ENCODE measurements at regions not wholly inside any gene's neighbourhood (a gene's known extent, or its start where the extent isn't known, plus 50 kb on each side); places are given as distances from the start of the nearest gene placed in this dataset.

DNA sequence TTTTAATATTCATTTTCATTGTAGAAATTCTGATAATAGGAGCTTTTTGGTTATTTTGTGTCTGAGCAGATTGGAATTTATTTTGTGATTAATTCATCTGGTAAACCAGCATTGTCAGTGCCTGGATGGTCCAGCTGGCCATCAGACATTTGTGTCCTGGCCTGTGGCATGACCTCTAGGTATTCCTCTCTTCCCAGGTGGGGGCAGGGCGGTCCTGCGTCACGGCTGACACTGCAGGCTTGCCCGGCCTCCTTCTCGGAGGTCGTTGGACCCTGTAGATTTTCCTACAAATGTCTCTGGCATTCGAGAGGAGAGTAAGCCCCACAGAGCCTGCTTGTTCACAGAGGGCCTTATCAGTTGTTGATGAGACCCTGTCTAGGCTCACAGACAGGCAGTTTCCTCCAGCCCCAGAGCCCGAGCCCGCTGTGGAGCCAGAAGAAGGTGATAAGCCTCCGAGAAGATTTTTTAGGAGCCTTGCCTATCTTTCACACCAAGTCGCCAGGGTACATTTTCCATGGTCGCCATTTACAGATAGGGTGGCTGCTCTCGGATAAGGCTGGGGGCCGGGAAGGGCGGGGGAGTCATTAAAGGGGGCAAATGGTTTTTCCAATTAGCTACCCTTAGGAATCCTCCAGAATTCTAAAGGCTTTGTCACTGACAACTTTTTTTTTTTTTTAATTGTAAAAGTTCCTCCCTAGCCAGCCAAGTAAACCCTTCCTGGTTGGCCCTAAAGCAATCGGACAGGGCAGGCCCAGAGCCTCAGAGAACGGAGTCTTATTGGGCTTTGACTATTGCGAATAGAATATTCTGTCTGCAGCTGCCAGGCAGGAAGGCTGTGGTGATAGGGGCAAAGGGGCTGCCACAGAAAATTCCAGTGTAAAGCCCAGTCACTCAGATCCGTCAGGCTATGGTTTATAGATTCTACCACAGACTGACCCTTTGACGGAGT is 78.1 kb upstream of the TBX20 start:
- DNase-seq = no peak

GRCh38 chr7:35329026-35329425 is 75.1 kb upstream of the TBX20 start:
- no peak for DNase-seq

DNA sequence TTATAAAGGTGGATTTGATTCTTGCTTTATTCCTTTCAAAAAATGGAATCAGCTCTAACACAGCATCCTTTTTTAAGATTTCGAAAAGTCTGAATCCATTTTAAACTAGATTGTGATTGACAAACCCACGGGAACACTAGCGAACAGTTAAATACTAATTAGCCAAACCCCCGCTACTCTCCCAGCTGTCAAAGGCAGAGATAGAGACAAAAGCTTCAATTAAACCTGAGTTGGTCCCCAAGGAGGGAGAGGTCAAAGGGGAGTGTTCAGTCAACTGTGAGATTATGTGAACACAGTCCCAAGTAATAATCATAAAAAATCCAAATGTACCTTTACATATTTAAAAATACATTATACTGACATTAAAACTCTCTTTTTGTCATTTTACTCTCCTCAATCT is 65.7 kb upstream of the TBX20 start:
- DNase-seq = no peak

DNA sequence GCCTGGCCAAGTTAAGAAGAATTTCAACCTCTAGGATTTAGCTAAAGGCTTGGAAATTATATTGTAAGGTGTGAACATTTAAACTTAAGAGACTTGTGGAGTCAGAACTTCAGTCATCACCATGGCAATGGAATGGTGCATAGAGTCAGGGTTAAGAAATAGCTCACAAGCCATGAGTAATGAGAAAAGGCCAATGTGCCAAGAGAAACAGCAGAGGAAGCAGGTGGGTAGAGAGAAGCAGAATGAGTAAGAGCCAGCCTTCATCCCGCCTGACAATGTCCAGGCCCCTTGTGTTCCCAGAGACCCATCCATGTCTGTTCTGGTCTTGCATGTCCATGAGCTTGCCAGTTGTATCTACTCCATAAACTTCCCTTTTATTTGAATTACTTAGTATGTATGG is 62.6 kb upstream of the TBX20 start:
- no peak for DNase-seq

- no peak for DNase-seq
Measured at GRCh38 chr7:35315517-35315916, 61.6 kb upstream of the TBX20 start.

- no peak for DNase-seq
Measured at GRCh38 chr7:35314354-35314753, 60.5 kb upstream of the TBX20 start.

GRCh38 chr7:35313575-35313974 is 59.7 kb upstream of the TBX20 start:
- DNase-seq = no peak

Measured in effector CD8-positive, alpha-beta T cell (primary cell).